AG09319 (cell line): ENCODE measurements at regions not wholly inside any gene's neighbourhood (a gene's known extent, or its start where the extent isn't known, plus 50 kb on each side); places are given as distances from the start of the nearest gene placed in this dataset.

Experiments
- DNase-seq: peaks from one replicate; pipeline ENCODE4 v3.0.0-alpha.2; 2010; ENCODE audit warnings: low read depth; ENCODE audit errors: extremely low read depth
- TF ChIP-seq, protein P1 (sequence below): IDR thresholded peaks from 2 replicates; pipeline ENCODE4 v1.5.1; 2011; ENCODE audit warnings: low read depth, mild to moderate bottlenecking, inconsistent platforms, low read length, moderate library complexity

DNA sequence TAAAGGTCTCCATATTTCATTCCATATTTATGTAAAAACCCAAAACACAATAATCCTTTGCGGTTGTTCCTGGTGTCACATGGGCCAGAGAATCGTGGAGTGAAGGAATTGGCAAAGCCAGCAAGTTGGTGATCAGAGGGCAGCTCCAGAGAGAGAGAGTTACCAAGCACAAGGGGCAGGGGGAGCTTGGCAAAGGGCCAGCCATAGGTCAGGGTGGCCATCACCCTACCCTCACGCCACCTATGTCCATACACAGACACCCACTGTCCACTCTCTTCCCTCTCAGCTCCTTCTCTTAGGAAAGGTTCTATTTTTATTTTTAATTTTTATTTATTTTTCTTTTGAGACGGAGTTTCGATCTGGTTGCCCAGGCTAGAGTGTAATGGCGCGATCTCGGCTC lies 163.2 kb upstream of the JARID2 start:
- DNase-seq = no peak
- TF ChIP-seq, protein P1, sequence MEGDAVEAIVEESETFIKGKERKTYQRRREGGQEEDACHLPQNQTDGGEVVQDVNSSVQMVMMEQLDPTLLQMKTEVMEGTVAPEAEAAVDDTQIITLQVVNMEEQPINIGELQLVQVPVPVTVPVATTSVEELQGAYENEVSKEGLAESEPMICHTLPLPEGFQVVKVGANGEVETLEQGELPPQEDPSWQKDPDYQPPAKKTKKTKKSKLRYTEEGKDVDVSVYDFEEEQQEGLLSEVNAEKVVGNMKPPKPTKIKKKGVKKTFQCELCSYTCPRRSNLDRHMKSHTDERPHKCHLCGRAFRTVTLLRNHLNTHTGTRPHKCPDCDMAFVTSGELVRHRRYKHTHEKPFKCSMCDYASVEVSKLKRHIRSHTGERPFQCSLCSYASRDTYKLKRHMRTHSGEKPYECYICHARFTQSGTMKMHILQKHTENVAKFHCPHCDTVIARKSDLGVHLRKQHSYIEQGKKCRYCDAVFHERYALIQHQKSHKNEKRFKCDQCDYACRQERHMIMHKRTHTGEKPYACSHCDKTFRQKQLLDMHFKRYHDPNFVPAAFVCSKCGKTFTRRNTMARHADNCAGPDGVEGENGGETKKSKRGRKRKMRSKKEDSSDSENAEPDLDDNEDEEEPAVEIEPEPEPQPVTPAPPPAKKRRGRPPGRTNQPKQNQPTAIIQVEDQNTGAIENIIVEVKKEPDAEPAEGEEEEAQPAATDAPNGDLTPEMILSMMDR = no peak

DNA sequence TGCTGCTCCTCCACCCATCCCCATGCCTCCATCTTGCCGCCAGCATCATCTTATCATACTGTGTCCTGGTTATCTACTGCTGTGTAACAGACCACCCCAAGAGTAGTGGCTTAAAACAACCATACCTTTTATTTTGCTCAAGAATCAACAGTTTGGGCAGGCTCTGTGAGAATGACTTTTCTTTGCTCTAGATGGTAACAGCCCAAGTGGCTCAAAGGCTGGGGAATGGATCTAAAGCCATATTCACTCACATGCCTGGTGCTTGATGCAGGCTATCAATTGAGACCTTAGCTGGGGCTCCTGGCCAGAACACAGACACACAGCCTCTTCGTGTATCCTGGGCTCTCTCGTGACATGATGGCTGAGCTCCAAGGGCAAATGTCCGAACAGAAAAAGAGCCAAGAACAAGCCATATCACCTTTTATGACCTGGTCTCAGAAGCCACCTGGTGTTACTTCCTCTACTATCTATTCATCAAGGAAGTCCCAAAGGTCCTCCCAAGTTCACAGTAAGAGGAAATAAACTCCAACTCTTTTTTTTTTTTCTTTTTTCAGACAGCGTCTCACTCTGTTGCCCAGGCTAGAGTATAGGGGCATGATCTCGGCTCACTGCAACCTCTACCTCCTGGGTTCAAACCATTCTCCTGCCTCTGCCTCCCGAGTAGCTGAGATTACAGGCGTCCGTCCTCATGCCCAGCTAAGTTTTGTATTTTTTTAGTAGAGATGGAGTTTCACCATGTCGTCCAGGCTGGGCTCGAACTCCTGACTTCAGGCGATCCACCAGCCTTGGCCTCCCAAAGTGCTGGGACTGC lies 159.3 kb upstream of the JARID2 start:
- TF ChIP-seq, protein P1 = no peak
- no peak for DNase-seq

DNA sequence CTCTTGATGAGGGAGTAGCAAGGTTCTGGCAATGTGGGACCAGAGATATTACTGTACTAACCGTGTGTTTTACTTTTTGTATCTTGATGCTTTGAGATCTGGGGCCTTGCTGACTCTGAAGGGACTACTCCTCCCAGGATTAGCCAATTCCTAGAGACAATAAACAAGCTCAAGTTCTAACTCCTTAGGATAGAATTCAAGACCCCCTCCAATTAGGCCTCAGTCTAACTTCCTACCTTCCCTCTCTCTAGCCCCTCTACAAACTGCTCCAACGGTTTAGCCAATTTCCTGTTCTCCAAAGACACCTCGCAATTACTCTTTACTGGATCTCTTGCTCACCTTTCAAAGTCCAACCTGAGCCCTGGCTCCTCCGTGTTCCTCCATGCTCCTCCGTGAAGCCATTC lies 158.7 kb upstream of the JARID2 start:
- TF ChIP-seq, protein P1 = no peak
- DNase-seq = no peak

DNA sequence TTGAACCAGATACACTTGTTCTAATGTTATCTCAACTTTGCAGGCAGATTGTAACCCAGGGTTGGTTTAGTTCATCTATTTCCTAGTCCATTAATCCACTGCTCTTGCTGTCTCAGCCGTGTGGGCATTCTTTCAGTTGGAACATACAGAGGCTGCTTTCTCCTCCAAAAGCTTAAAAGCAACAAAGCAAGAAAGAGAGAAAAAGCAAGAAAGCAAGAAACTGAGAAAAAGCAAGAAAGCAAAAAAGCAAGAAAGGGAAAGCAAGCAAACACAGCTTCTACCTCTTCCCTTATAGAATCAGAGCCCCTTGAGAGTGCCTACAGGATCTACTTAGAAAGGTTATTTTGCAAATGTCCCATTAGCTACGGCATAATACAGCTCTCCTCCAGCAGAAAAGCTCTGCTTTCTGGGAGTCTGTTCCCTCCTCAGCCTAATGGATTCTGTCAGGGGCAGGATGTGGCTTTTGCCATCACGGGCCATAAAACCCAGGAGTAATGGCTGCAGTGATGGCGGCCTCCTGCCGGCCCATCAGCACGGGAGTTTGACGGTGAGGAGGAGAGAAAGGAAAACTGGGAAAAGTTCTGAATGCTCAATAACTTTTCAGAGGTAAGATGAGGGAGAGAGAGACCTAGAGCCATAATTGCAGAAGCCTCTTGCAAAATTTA lies 156.8 kb upstream of the JARID2 start:
- TF ChIP-seq, protein P1 = no peak
- no peak for DNase-seq

DNA sequence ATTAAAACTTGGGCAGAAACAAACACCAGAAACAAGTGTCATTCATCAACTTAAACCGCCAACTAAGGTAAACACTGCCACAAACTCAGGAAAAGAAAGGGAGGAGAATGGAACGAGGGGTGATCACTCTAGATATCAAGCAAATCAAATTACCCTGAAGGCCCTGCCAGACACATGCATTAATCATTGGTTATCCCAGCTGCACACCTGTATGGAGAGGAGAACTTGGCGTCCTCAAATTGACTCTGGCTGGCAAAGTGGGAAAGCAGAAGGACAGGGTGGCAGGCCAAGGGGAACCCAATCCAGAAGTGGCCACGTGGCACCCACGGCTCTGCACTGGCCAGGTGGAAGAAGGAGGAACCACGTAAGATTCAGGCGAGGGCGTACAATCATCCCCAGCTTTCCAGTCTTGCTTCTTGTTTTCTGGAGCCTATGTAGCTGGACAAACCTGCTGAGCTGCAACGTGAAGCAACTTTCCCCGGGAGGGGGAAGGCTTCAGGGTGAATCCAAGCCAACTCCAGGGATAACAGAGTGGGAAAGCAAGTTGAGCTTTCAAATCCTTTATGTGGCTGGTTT lies 156.2 kb upstream of the JARID2 start:
- no peak for DNase-seq
- TF ChIP-seq, protein P1 = no peak

DNA sequence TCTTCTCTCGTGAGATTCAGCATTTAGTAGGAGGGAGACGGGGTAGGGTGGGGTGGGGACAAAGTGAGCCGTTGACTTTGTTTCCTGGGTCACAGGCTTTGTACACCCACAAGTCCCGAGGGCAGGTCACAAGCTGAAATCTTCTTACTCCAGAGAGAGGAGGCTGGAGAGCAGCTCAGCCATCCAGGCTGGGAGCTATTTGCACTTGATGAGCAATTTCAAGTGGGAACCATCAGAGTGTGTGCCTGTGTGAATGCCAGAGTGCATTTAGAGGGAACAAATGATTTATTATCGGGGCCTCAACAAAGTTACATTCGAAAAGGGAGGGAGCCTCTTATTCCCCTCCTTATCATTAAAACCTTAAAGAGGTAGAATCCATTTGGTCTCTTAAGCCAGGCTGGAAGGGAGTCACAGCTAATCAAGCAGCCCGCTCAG lies 155.7 kb upstream of the JARID2 start:
- no peak for DNase-seq
- TF ChIP-seq, protein P1 = no peak

DNA sequence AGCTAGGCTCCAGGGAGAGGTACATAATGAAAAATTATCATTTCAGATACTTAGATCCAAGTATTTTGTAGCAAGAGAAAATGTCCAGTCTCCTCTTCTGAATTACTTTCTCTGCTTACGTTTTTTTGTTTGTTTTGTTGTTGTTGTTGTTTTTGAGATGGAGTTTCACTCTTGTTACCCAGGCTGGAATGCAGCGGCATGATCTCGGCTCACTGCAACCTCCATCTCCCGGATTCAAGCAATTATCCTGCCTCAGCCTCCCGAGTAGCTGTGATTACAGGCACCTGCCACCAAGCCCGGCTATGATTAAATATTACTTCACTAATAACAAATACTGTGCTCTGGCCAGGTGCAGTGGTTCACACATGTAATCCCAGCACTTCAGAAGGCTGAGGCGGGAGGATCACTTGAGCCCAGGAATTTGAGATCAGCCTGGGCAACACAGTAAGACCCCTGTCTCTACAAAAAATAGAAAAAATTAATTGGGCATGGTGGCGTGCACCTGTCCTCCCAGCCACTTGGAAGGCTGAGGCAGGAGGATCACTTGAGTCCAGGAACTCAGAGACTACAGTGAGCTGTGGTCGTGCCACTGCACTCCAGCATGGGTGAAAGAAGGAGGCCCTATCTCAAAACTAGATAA lies 155.0 kb upstream of the JARID2 start:
- no peak for DNase-seq
- TF ChIP-seq, protein P1 = no peak
